H1 (cell line): ENCODE measurements at regions not wholly inside any gene's neighbourhood (a gene's known extent, or its start where the extent isn't known, plus 50 kb on each side); places are given as distances from the start of the nearest gene placed in this dataset.

Source experiments
- CTCF ChIA-PET: fragments of 300-600 bp; sonication (Branson Sonifier 250); formaldehyde crosslinking; loops from one replicate; lab custom pipeline; 2021; ENCODE audit not compliant: partially characterized antibody; lab: Charles Lee
- POLR2A ChIA-PET: fragments of 300-600 bp; sonication (Branson Sonifier 250); formaldehyde crosslinking; loops from one replicate; lab custom pipeline; 2021; ENCODE audit warnings: inconsistent platforms; ENCODE audit not compliant: partially characterized antibody; lab: Charles Lee
- DNase-seq, 2 experiments: peaks; one replicate each; pipeline versions ENCODE4 v3.0.0 to v3.0.0-alpha.2; 2010 to 2022; ENCODE audit warnings: low spot score in 2 of 2, low read depth in 1 of 2, mixed read lengths in 1 of 2
- FAIRE-seq: peaks from 2 replicates; lab custom pipeline; 2011; peaks lifted over from hg19 to GRCh38; lab: Jason Lieb, UNC
- H2AFZ ChIP-seq: 2 replicates; pipeline ENCODE4 v1.8.1; 2012; ENCODE audit warnings: low read length, inconsistent platforms
- H2AK5ac ChIP-seq: 2 replicates; pipeline ENCODE4 v1.6.1; 2013; ENCODE audit warnings: low read depth, low read length
- H2BK120ac ChIP-seq: replicated peaks from 2 replicates; pipeline ENCODE3; 2013; ENCODE audit warnings: low read depth, low read length, inconsistent platforms
- H2BK12ac ChIP-seq: 2 replicates; pipeline ENCODE4 v1.6.1; 2013; ENCODE audit warnings: low read depth, low read length
- H2BK15ac ChIP-seq: 2 replicates; pipeline ENCODE4 v1.6.1; 2013; ENCODE audit warnings: low read length
- H2BK20ac ChIP-seq: 2 replicates; pipeline ENCODE4 v1.6.1; 2013; ENCODE audit warnings: low read length
- H2BK5ac ChIP-seq: 2 replicates; pipeline ENCODE4 v1.6.1; 2013; ENCODE audit warnings: low read depth, low read length
- H3K14ac ChIP-seq: 2 replicates; pipeline ENCODE4 v1.6.1; 2013; ENCODE audit warnings: inconsistent platforms; ENCODE audit not compliant: insufficient read length
- H3K18ac ChIP-seq: 2 replicates; pipeline ENCODE4 v1.6.1; 2013; ENCODE audit warnings: low read length; ENCODE audit errors: extremely low read depth
- H3K23ac ChIP-seq: 2 replicates; pipeline ENCODE4 v1.6.1; 2013; ENCODE audit warnings: inconsistent platforms; ENCODE audit not compliant: insufficient read length
- H3K23me2 ChIP-seq: 2 replicates; pipeline ENCODE4 v1.6.1; 2013; ENCODE audit warnings: low read depth, low read length
- H3K27ac ChIP-seq: 2 replicates; pipeline ENCODE4 v1.6.1; 2011; ENCODE audit warnings: low read depth, low read length, inconsistent platforms
- H3K27me3 ChIP-seq, 4 experiments: replicated peaks in 1 of 4; 1 replicate in 1 of 4; 2 replicates in 3 of 4; pipeline versions ENCODE4 v1.6.1 to v1.8.1; 2011 to 2013; ENCODE audit warnings: low read length in 3 of 4, mild to moderate bottlenecking in 3 of 4, inconsistent platforms in 2 of 4, mixed read lengths in 2 of 4, moderate library complexity in 1 of 4; ENCODE audit not compliant: control insufficient read depth in 3 of 4, insufficient read depth in 3 of 4; ENCODE audit errors: extremely low read depth in 1 of 4
- H3K36me3 ChIP-seq, 4 experiments: 2 replicates each; pipeline versions ENCODE4 v1.6.1 to v1.8.1; 2011 to 2013; ENCODE audit warnings: mild to moderate bottlenecking in 4 of 4, low read length in 3 of 4, moderate library complexity in 2 of 4, control low read depth in 1 of 4, inconsistent platforms in 1 of 4; ENCODE audit not compliant: insufficient read depth in 4 of 4, control insufficient read depth in 2 of 4
- H3K4ac ChIP-seq: replicated peaks from 2 replicates; pipeline ENCODE3; 2013; ENCODE audit warnings: low read length, low read depth, mixed read lengths, inconsistent platforms; ENCODE audit not compliant: insufficient read length
- H3K4me1 ChIP-seq, 4 experiments: replicated peaks in 1 of 4; 1 replicate in 1 of 4; 2 replicates in 3 of 4; pipeline versions ENCODE4 v1.6.1 to v1.8.1; 2011 to 2013; ENCODE audit warnings: low read length in 3 of 4, inconsistent platforms in 2 of 4, mixed read lengths in 1 of 4; ENCODE audit not compliant: insufficient read depth in 4 of 4, control insufficient read depth in 3 of 4
- H3K4me2 ChIP-seq, 2 experiments: 2 replicates each; pipeline versions ENCODE4 v1.6.1 to v1.8.1; 2011 to 2013; ENCODE audit warnings: low read depth in 2 of 2, low read length in 2 of 2, control low read depth in 1 of 2, inconsistent platforms in 1 of 2, mild to moderate bottlenecking in 1 of 2; ENCODE audit not compliant: insufficient read depth in 1 of 2
- H3K4me3 ChIP-seq, 4 experiments: fragments of 200-600, 300-600 bp in 1 of 4; sonication (generic), shearing (Covaris generic), sonication (Bioruptor Twin) in 1 of 4; 2 replicates each; pipeline versions ENCODE4 v1.5.1 to v1.8.1; 2011 to 2016; ENCODE audit warnings: low read length in 4 of 4, low read depth in 3 of 4, control low read depth in 2 of 4, inconsistent platforms in 2 of 4, mild to moderate bottlenecking in 2 of 4, mixed read lengths in 1 of 4, moderate library complexity in 1 of 4; ENCODE audit not compliant: insufficient read depth in 2 of 4; ENCODE audit errors: extremely low read depth in 1 of 4
- H3K56ac ChIP-seq: replicated peaks from 2 replicates; pipeline ENCODE3; 2013; ENCODE audit warnings: low read depth, mild to moderate bottlenecking, mixed read lengths, low read length, inconsistent platforms; ENCODE audit not compliant: insufficient read length
- H3K79me1 ChIP-seq: 2 replicates; pipeline ENCODE4 v1.6.1; 2013; ENCODE audit warnings: low read depth, low read length, control low read depth
- H3K79me2 ChIP-seq, 2 experiments: 2 replicates each; pipeline versions ENCODE4 v1.6.1 to v1.8.1; 2012 to 2013; ENCODE audit warnings: low read length in 2 of 2, mild to moderate bottlenecking in 2 of 2, inconsistent platforms in 1 of 2; ENCODE audit not compliant: insufficient read depth in 2 of 2, control insufficient read depth in 1 of 2
- H3K9ac ChIP-seq, 4 experiments: replicated peaks in 1 of 4; 1 replicate in 1 of 4; 2 replicates in 3 of 4; pipeline versions ENCODE4 v1.6.1 to v1.8.1; 2011 to 2013; ENCODE audit warnings: low read depth in 3 of 4, low read length in 3 of 4, control low read depth in 2 of 4, mild to moderate bottlenecking in 2 of 4, moderate library complexity in 2 of 4, inconsistent platforms in 1 of 4; ENCODE audit errors: extremely low read depth in 1 of 4
- H3K9me3 ChIP-seq, 2 experiments: 2 replicates each; pipeline versions ENCODE4 v1.6.1 to v1.8.1; 2012 to 2013; ENCODE audit warnings: mild to moderate bottlenecking in 2 of 2, moderate library complexity in 2 of 2, control low read depth in 1 of 2, inconsistent platforms in 1 of 2, low read depth in 1 of 2, low read length in 1 of 2, mixed read lengths in 1 of 2; ENCODE audit not compliant: insufficient read depth in 2 of 2
- H4K20me1 ChIP-seq, 2 experiments: replicated peaks in 1 of 2; 2 replicates each; pipeline versions ENCODE3 to v1.8.1; 2011 to 2013; ENCODE audit warnings: inconsistent platforms in 2 of 2, low read length in 2 of 2, mild to moderate bottlenecking in 1 of 2; ENCODE audit not compliant: insufficient read depth in 2 of 2, control insufficient read depth in 1 of 2
- H4K5ac ChIP-seq: 2 replicates; pipeline ENCODE4 v1.6.1; 2013; ENCODE audit warnings: low read length, low read depth, mixed read lengths, inconsistent platforms; ENCODE audit not compliant: insufficient read length
- H4K8ac ChIP-seq: 2 replicates; pipeline ENCODE4 v1.8.0; 2013; ENCODE audit warnings: mild to moderate bottlenecking, moderate library complexity, low read length, inconsistent platforms; ENCODE audit not compliant: insufficient read depth; ENCODE audit errors: extremely low read depth
- H4K91ac ChIP-seq: replicated peaks from 2 replicates; pipeline ENCODE3; 2013; ENCODE audit warnings: low read length, mixed read lengths, inconsistent platforms; ENCODE audit not compliant: insufficient read length
- ATF2 ChIP-seq: IDR thresholded peaks from 2 replicates; pipeline ENCODE4 v1.6.1; 2012; ENCODE audit warnings: low read length, inconsistent platforms
- BACH1 ChIP-seq: IDR thresholded peaks from 2 replicates; pipeline ENCODE4 v1.6.1; 2012; ENCODE audit warnings: low read length, improper control_type of control experiment
- E2F6 ChIP-seq: IDR thresholded peaks from 2 replicates; pipeline ENCODE4 v1.6.1; 2012; ENCODE audit warnings: inconsistent platforms
- PHF8 ChIP-seq: fragments of 200-600 bp; sonication (generic); conservative IDR thresholded peaks from 2 replicates; pipeline ENCODE4 v1.7.1; 2012; ENCODE audit warnings: low read depth, mild to moderate bottlenecking, inconsistent platforms, low read length, moderate library complexity
- POLR2AphosphoS5 ChIP-seq: IDR thresholded peaks from 2 replicates; pipeline ENCODE4 v1.6.1; 2011; ENCODE audit warnings: low read depth, low read length
- POU5F1 ChIP-seq: IDR thresholded peaks from 2 replicates; pipeline ENCODE4 v1.6.1; 2011; ENCODE audit warnings: low read depth, mild to moderate bottlenecking, low read length, moderate library complexity
- RNF2 ChIP-seq: fragments of 200-900, 300-1000 bp; sonication (generic); IDR thresholded peaks from 2 replicates; pipeline ENCODE4 v1.7.1; 2016; ENCODE audit warnings: borderline replicate concordance, low read depth, mild to moderate bottlenecking, antibody characterized with exemption, low read length; ENCODE audit not compliant: poor library complexity, severe bottlenecking; ENCODE audit errors: missing control alignments
- SAP30 ChIP-seq: fragments of 300-600 bp; sonication (generic); IDR thresholded peaks from 2 replicates; pipeline ENCODE4 v1.7.1; 2012; ENCODE audit warnings: low read length, moderate library complexity, mild to moderate bottlenecking, inconsistent platforms; ENCODE audit not compliant: insufficient read depth, insufficient replicate concordance
- SRF ChIP-seq: IDR thresholded peaks from 2 replicates; pipeline ENCODE4 v1.6.1; 2011; ENCODE audit warnings: mild to moderate bottlenecking, low read depth, low read length, moderate library complexity
- TBP ChIP-seq: IDR thresholded peaks from 2 replicates; pipeline ENCODE4 v1.6.1; 2011; ENCODE audit warnings: low read depth, low read length, improper control_type of control experiment
- WGBS, 2 experiments: shearing (Covaris generic) in 1 of 2; methylation state at CpG; one replicate each; pipeline versions ENCODE4 v1.1.6 to v1.1.7; 2013 to 2015; ENCODE audit warnings: low lambda C conversion rate in 2 of 2, mixed read lengths in 2 of 2, inconsistent platforms in 1 of 2, low coverage in 1 of 2, missing lambda C conversion rate in 1 of 2; ENCODE audit not compliant: insufficient replicate concordance in 2 of 2, insufficient coverage in 1 of 2, insufficient read length in 1 of 2; ENCODE audit errors: extremely low coverage in 1 of 2, missing lambda C conversion rate in 1 of 2; 5-methylcytosine and 5-hydroxymethylcytosine counted together

DNA sequence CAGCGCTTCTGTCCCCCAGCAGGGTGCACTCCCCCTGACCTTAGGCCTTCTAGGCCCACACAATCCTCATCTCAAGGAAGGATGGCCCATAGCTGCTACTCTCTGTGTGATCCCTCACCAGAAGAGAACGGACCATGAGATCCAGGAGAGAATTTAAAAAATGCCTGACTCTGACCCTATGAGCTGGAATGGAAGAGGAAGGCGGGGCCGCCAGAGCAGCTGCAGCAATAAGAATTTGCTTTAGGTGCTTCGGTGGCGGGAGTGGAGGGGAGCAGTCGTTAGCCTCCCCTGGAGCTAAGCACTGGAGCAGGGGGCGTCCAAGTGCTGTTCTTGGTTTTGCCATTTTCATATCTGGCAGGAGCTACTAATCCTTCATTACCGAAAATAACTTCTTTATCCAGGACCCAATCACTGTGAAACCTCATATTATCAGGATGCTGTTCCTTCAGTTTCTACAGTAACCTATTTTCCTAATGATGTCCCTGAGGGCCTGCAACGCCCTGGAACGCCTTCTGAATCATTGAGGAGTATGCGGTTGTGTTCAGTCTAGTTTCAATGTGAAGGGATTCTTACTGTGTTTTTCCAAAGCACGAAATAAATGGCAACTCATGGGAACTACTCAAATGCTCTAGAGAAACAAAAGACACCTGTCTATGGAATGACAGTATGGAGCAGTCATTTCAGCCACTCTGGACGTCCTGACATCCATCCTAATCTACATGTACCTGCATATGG, 105.1 kb upstream of the SIX2 start:
- Histone ChIP-seq H2AFZ (no peak overlapping the region), H3K9me3 (no peaks in the 10 kb centered on the region), H3K14ac (no peak overlapping the region), H2BK20ac (no peak overlapping the region), H3K4me3 (no peak overlapping the region), H3K36me3 (no peaks in the 10 kb centered on the region), H3K79me1 (no peaks in the 10 kb centered on the region), H3K4ac (no peak overlapping the region), H2BK15ac (no peak overlapping the region), H4K8ac (no peak overlapping the region), H3K23me2 (no peaks in the 10 kb centered on the region; the same call in 1 of the 2 replicates), H2AK5ac (no peak overlapping the region), H3K23ac (no peak overlapping the region), H3K4me2 (no peak overlapping the region), H2BK120ac (no peak overlapping the region), H3K9ac (no peak overlapping the region), H3K27me3 (0 out of 7 replicates have a peak, but pooled peaks cover 0 to 2% (median 0%) of the 10 kb centered on the region in 4 experiments), H4K91ac (no peak overlapping the region), H4K20me1 (no peaks in the 10 kb centered on the region), H4K5ac (no peak overlapping the region), H3K79me2 (no peaks in the 10 kb centered on the region), H3K18ac (no peak overlapping the region), H2BK12ac (no peak overlapping the region), H2BK5ac (no peak overlapping the region), H3K56ac (no peak overlapping the region), H3K27ac (no peak overlapping the region), H3K4me1 (no peaks in the 10 kb centered on the region)
- no peak for FAIRE-seq
- peak in 1 of 2 experiments; percentile 28 for DNase-seq
- POLR2A ChIA-PET, result no interaction called here
- 85% methylated on average over 14 of the region's 14 CpGs; no CpG with 5 or more reads in 1 of the 2 experiments for WGBS, 2 experiments
- CTCF ChIA-PET, result interaction anchor here (0.6 to 0.9 kb wide), 3 partner anchors 20 to 315 kb away, joined by 3 read pairs; no protein-coding TSS in a partner anchor
- no peak for TF ChIP-seq PHF8
- no peak for TF ChIP-seq BACH1
- no peak for TF ChIP-seq RNF2
- TF ChIP-seq SRF, result no peak
- no peak for TF ChIP-seq E2F6
- no peak for TF ChIP-seq POLR2AphosphoS5
- TF ChIP-seq SAP30, result no peak
- TF ChIP-seq TBP, result no peak
- no peak for TF ChIP-seq POU5F1
- TF ChIP-seq ATF2, result no peak
